GM12878 (cell line): ENCODE measurements at regions not wholly inside any gene's neighbourhood (a gene's known extent, or its start where the extent isn't known, plus 50 kb on each side); places are given as distances from the start of the nearest gene placed in this dataset.

Experiments used
- EP300 ChIP-seq, 2 experiments: fragments of 150-350 bp in 1 of 2; IDR thresholded peaks; 2 replicates each; pipeline ENCODE4 v1.6.1; 2011 to 2012; ENCODE audit warnings: low read depth in 2 of 2, low read length in 2 of 2, borderline replicate concordance in 1 of 2, improper control_type of control experiment in 1 of 2, inconsistent platforms in 1 of 2; ENCODE audit not compliant: control insufficient read depth in 1 of 2
- MXI1 ChIP-seq: fragments of 150-350 bp; IDR thresholded peaks from 2 replicates; pipeline ENCODE4 v1.6.1; 2011; ENCODE audit warnings: low read depth, mild to moderate bottlenecking, inconsistent platforms, low read length, improper control_type of control experiment
- POLR2A ChIP-seq: IDR thresholded peaks from 2 replicates; pipeline ENCODE4 v1.6.1; 2011; ENCODE audit warnings: low read depth, mild to moderate bottlenecking, low read length
- TF ChIP-seq, protein P1 (sequence below), 3 experiments: IDR thresholded peaks in 2 of 3; conservative IDR thresholded peaks in 1 of 3; 2 replicates each; pipeline ENCODE4 v1.5.1; 2011; ENCODE audit warnings: low read depth in 3 of 3, low read length in 3 of 3, mild to moderate bottlenecking in 3 of 3, control low read depth in 2 of 3, moderate library complexity in 2 of 3, inconsistent platforms in 1 of 3, mixed read lengths in 1 of 3; ENCODE audit not compliant: control insufficient read depth in 2 of 3, insufficient read depth in 1 of 3; ENCODE audit errors: extremely low read depth in 1 of 3
- TF ChIP-seq, protein P2 (sequence below): fragments of 450-650 bp; IDR thresholded peaks from 2 replicates; pipeline ENCODE4 v1.6.1; 2016; ENCODE audit warnings: mild to moderate bottlenecking

- TF ChIP-seq, protein P1, sequence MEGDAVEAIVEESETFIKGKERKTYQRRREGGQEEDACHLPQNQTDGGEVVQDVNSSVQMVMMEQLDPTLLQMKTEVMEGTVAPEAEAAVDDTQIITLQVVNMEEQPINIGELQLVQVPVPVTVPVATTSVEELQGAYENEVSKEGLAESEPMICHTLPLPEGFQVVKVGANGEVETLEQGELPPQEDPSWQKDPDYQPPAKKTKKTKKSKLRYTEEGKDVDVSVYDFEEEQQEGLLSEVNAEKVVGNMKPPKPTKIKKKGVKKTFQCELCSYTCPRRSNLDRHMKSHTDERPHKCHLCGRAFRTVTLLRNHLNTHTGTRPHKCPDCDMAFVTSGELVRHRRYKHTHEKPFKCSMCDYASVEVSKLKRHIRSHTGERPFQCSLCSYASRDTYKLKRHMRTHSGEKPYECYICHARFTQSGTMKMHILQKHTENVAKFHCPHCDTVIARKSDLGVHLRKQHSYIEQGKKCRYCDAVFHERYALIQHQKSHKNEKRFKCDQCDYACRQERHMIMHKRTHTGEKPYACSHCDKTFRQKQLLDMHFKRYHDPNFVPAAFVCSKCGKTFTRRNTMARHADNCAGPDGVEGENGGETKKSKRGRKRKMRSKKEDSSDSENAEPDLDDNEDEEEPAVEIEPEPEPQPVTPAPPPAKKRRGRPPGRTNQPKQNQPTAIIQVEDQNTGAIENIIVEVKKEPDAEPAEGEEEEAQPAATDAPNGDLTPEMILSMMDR (IDR thresholded peaks at IDR 0.05 in 2 of 3, conservative IDR thresholded peaks at IDR 0.05 in 1 of 3; ENCODE audit: control insufficient read depth in 2 of 3, extremely low read depth in 1 of 3, insufficient read depth in 1 of 3, low read depth in 3 of 3, low read length in 3 of 3), result no peak
- TF ChIP-seq POLR2A, result no peak
- TF ChIP-seq, protein P2, sequence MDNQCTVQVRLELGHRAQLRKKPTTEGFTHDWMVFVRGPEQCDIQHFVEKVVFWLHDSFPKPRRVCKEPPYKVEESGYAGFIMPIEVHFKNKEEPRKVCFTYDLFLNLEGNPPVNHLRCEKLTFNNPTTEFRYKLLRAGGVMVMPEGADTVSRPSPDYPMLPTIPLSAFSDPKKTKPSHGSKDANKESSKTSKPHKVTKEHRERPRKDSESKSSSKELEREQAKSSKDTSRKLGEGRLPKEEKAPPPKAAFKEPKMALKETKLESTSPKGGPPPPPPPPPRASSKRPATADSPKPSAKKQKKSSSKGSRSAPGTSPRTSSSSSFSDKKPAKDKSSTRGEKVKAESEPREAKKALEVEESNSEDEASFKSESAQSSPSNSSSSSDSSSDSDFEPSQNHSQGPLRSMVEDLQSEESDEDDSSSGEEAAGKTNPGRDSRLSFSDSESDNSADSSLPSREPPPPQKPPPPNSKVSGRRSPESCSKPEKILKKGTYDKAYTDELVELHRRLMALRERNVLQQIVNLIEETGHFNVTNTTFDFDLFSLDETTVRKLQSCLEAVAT, result no peak
- no peak for TF ChIP-seq EP300 (IDR thresholded peaks at IDR 0.05; ENCODE audit: borderline replicate concordance in 1 of 2, control insufficient read depth in 1 of 2, low read depth in 2 of 2, low read length in 2 of 2)
- TF ChIP-seq MXI1, result no peak
Observed at GRCh38 chr3:144548346-144548745, 576.7 kb downstream of the DIPK2A start.
